ENCODE measurements at regions not wholly inside any gene's neighbourhood (a gene's known extent, or its start where the extent isn't known, plus 50 kb on each side); places are given as distances from the start of the nearest gene placed in this dataset.

DNA sequence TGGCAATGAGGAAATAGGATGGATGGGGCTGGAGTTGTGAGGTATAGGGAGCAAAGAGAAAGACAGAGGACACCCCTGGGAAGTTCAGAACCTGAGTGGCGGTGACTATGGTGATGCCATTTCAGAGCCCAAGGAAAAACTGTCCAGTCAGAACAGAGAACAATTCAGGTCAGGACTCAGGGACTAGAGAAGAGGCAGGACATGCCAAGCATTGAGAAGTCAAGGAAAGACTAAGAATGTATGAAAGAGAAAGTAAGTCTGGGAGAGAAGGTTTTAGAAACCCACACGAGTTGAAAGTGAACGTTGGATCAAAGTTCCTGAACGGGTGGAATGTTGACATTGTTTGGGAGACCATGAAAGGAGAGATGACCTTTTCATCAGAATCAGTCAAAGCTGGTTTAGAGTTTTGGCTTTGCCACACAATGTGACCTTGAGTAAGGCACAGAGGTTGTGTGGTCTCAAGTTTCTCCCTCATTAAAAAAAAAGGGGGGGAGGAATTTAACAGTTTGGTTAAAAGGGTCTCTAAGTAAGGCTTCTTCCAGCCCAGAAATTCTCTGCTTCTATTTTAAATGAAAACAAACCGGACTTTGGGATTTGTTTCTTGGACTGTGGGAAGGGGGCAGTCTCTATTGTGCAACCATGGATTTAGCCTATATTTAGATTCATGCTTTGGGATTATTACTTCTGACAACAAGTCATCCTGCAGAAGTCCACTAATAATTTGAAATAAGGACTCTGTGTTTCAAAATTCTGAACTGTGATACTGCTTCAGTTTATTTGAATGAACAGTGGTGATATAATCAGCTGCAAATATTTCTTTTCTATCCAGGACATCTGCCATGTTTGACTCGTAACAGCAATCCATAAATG is 315.9 kb upstream of the TBL1XR1 start:
- DNase-seq, result no peak
- Histone ChIP-seq H3K27me3 (no peaks in the 10 kb centered on the region), H3K9me3 (no peaks in the 10 kb centered on the region), H3K4me3 (no peak overlapping the region), H3K4me1 (peaks cover 20% of the 10 kb centered on the region), H3K36me3 (ENCODE audit: low read depth, missing control alignments) (no peaks in the 10 kb centered on the region), H3K27ac (no peak overlapping the region)
- no peak for TF ChIP-seq POLR2A (IDR thresholded peaks at IDR 0.05)
- TF ChIP-seq, protein P1, sequence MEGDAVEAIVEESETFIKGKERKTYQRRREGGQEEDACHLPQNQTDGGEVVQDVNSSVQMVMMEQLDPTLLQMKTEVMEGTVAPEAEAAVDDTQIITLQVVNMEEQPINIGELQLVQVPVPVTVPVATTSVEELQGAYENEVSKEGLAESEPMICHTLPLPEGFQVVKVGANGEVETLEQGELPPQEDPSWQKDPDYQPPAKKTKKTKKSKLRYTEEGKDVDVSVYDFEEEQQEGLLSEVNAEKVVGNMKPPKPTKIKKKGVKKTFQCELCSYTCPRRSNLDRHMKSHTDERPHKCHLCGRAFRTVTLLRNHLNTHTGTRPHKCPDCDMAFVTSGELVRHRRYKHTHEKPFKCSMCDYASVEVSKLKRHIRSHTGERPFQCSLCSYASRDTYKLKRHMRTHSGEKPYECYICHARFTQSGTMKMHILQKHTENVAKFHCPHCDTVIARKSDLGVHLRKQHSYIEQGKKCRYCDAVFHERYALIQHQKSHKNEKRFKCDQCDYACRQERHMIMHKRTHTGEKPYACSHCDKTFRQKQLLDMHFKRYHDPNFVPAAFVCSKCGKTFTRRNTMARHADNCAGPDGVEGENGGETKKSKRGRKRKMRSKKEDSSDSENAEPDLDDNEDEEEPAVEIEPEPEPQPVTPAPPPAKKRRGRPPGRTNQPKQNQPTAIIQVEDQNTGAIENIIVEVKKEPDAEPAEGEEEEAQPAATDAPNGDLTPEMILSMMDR (IDR thresholded peaks at IDR 0.05), result no peak
- WGBS, 2 donors, result 54 to 55% methylated on average over 6 of the region's 6 CpGs
- intact Hi-C loops (cut with DNase I; ENCODE audit: low total_unique reads), result no loop called here

DNA sequence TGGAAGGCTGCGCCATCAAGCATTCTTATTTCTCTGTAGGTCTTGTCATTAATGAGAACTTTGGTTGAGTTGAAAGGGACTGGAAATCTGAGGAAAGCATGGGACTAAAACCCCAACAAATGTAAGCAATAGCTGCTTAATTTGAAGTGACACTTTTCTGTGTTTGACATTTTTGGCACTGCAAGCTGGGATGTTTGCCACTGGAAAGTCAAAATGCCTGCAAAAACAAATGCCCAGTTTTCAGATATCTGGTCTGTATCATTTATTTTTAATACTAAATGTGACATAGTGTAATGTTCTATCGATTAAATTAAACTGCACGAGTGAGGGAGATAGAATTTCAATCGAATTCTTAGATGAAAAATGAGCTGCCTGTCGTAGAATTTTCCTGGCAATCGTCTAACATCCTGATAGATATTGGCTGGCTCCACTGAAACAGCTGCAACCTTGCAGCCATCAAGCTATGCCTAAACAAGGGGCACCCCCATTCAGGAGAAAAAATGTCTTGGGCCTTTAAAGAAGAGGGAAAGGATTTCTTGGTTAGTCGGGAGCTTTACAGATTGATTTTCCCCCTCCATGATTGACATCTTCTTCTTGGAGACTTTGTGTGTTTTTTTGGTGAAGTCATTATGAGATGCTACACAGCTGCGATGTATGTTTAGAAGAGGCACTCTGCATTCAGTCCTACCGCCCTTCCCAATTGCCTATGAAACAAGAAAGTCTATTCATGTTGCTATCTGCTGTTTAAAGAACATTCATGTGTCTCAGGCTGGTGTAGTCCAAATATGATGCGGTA is 316.7 kb upstream of the TBL1XR1 start:
- H3K27me3 ChIP-seq, result no peaks in the 10 kb centered on the region
- H3K4me3 ChIP-seq, result no peak overlapping the region
- intact Hi-C loops (cut with DNase I; ENCODE audit: low total_unique reads), result no loop called here
- peaks cover 20% of the 10 kb centered on the region for H3K4me1 ChIP-seq
- no peaks in the 10 kb centered on the region for H3K36me3 ChIP-seq (ENCODE audit: low read depth, missing control alignments)
- H3K9me3 ChIP-seq, result no peaks in the 10 kb centered on the region
- no peak overlapping the region for H3K27ac ChIP-seq
- DNase-seq, result no peak
- 66 to 72% methylated on average over 10 of the region's 10 CpGs for WGBS, 2 donors
- TF ChIP-seq, protein P1 (IDR thresholded peaks at IDR 0.05), result no peak
- no peak for TF ChIP-seq POLR2A (IDR thresholded peaks at IDR 0.05)

DNA sequence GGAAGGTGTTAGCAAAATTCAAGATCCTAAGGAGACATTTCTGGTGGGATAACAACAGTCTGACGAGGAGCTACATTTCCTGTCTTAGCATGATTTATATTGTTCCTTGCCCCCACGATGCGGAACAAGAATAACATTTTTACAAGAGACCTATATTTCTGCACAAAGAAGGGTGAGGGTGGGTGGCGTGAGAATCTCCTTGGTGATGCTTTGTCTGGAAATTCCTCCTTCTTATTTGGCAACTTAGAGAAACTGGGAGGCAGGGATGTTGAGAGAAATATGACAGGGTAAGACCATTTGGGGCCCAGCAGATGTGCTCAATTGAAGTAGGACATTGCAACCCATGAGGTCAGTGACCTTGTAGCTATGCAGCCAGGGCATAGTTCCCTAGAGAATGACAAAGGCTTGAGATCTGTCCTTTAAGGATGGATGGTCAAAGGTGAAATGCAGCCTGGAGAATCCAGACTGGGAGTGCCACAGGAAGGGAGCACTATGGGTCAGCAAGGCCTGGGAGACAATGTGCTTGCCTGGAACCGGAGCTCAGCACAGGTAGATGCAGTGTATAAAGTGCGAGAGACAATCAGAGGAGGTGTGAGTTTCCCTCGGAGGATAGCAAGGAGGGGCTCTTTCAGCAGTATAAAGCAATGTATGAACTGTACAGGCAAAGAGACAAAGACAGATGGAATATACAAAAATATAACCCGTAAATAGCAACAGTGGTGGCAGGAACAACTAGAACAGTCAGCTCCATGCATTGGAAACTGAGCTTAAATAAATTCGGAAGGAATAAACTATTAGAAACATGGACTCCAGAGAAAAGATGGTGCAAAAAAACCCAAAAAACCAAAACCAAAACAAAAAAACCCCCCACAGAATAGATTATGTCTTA is 317.6 kb upstream of the TBL1XR1 start:
- intact Hi-C loops (cut with DNase I; ENCODE audit: low total_unique reads), result no loop called here
- Histone ChIP-seq H3K4me1 (peaks cover 20% of the 10 kb centered on the region), H3K27ac (no peak overlapping the region), H3K9me3 (no peaks in the 10 kb centered on the region), H3K36me3 (ENCODE audit: low read depth, missing control alignments) (no peaks in the 10 kb centered on the region), H3K4me3 (no peak overlapping the region), H3K27me3 (no peaks in the 10 kb centered on the region)
- no peak for DNase-seq
- TF ChIP-seq, protein P1 (IDR thresholded peaks at IDR 0.05), result no peak
- TF ChIP-seq POLR2A (IDR thresholded peaks at IDR 0.05), result no peak
- WGBS, 2 donors, result 83 to 87% methylated on average over 9 of the region's 9 CpGs

DNA sequence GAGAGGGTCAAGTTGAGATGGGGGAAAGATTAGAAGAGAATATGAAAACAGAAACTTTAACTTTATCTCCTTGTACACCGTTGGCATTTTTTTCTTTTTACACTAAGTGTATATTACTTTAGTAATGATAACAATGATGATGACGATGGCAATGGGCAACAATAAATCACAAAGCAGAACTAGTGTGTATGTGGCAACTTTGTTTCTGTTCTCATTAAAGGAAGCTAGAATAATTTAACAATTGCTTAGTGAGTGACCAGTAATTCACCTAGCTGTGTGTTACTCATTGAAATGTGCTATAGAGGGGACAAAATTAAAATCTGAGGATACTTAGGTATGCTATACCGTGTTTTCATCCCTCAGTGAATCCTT is 318.5 kb upstream of the TBL1XR1 start:
- H3K27ac ChIP-seq, result peak overlapping the region in 1 of 2 donors; percentile 56
- peaks cover 20% of the 10 kb centered on the region for H3K4me1 ChIP-seq
- H3K4me3 ChIP-seq, result no peak overlapping the region
- intact Hi-C loops (cut with DNase I; ENCODE audit: low total_unique reads), result no loop called here
- H3K27me3 ChIP-seq, result no peaks in the 10 kb centered on the region
- H3K36me3 ChIP-seq (ENCODE audit: low read depth, missing control alignments), result no peaks in the 10 kb centered on the region
- DNase-seq, result no peak
- 25 to 31% methylated on average over 3 of the region's 3 CpGs for WGBS, 2 donors
- H3K9me3 ChIP-seq, result no peaks in the 10 kb centered on the region
- no peak for TF ChIP-seq POLR2A (IDR thresholded peaks at IDR 0.05)
- TF ChIP-seq, protein P1 (IDR thresholded peaks at IDR 0.05), result no peak

Measured in testis (tissue), 2 donors.